ENCODE measurements at regions not wholly inside any gene's neighbourhood (a gene's known extent, or its start where the extent isn't known, plus 50 kb on each side); places are given as distances from the start of the nearest gene placed in this dataset.

- no peak for TF ChIP-seq RARB (CRISPR knock-in tag; IDR thresholded peaks at IDR 0.05)
- TF ChIP-seq CREB5 (CRISPR knock-in tag; IDR thresholded peaks at IDR 0.05; ENCODE audit: low read depth): no peak
- no peak for TF ChIP-seq TCF4 (CRISPR knock-in tag; IDR thresholded peaks at IDR 0.05; ENCODE audit: borderline replicate concordance)
These were observed 234.4 kb downstream of the TMEM121 start for GRCh38 chr14:105760691-105761344.
